WTC11 (cell line): ENCODE measurements at regions not wholly inside any gene's neighbourhood (a gene's known extent, or its start where the extent isn't known, plus 50 kb on each side); places are given as distances from the start of the nearest gene placed in this dataset.

ENCODE experiments used
- ARID4B ChIP-seq: sonication (generic); formaldehyde crosslinking; IDR thresholded peaks from 2 replicates; pipeline ENCODE4 v1.8.0; 2023; ENCODE audit warnings: missing genetic modification reagents, mild to moderate bottlenecking, borderline replicate concordance
- ATF1 ChIP-seq: sonication (generic); formaldehyde crosslinking; IDR thresholded peaks from 2 replicates; pipeline ENCODE4 v1.8.1; 2023; ENCODE audit warnings: mild to moderate bottlenecking, moderate library complexity, missing genetic modification reagents
- ESRRA ChIP-seq: sonication (generic); formaldehyde crosslinking; IDR thresholded peaks from 2 replicates; pipeline ENCODE4 v1.8.1; 2022; ENCODE audit warnings: mild to moderate bottlenecking, missing genetic modification reagents, borderline replicate concordance
- GRHL2 ChIP-seq: fragments of 250-450 bp; sonication (Bioruptor Pico); IDR thresholded peaks from 2 replicates; pipeline ENCODE4 v1.8.0; 2022; ENCODE audit warnings: mild to moderate bottlenecking, moderate library complexity; ENCODE audit not compliant: insufficient replicate concordance, severe bottlenecking
- TEAD4 ChIP-seq: sonication (generic); formaldehyde crosslinking; IDR thresholded peaks from 2 replicates; pipeline ENCODE4 v1.8.0; 2022; ENCODE audit warnings: mild to moderate bottlenecking, missing genetic modification reagents
- ZBTB43 ChIP-seq: sonication (generic); formaldehyde crosslinking; IDR thresholded peaks from 2 replicates; pipeline ENCODE4 v1.8.1; 2023; ENCODE audit warnings: mild to moderate bottlenecking, missing genetic modification reagents
- ZNF232 ChIP-seq: sonication (generic); formaldehyde crosslinking; IDR thresholded peaks from 2 replicates; pipeline ENCODE4 v1.8.0; 2022; ENCODE audit warnings: mild to moderate bottlenecking, missing genetic modification reagents
- ZNF416 ChIP-seq: fragments of 250-450 bp; sonication (Bioruptor Pico); IDR thresholded peaks from 2 replicates; pipeline ENCODE4 v1.9.0; 2021; ENCODE audit warnings: mild to moderate bottlenecking, inconsistent platforms
- TF ChIP-seq, protein P1 (sequence below): fragments of 200-600 bp; IDR thresholded peaks from 2 replicates; pipeline ENCODE4 v1.8.0; 2022; ENCODE audit warnings: antibody characterized with exemption
- TF ChIP-seq, protein P2 (sequence below): sonication (generic); formaldehyde crosslinking; IDR thresholded peaks from 2 replicates; pipeline ENCODE4 v1.8.1; 2023; ENCODE audit warnings: mild to moderate bottlenecking, missing genetic modification reagents, moderate library complexity

- TF ChIP-seq, protein P1, sequence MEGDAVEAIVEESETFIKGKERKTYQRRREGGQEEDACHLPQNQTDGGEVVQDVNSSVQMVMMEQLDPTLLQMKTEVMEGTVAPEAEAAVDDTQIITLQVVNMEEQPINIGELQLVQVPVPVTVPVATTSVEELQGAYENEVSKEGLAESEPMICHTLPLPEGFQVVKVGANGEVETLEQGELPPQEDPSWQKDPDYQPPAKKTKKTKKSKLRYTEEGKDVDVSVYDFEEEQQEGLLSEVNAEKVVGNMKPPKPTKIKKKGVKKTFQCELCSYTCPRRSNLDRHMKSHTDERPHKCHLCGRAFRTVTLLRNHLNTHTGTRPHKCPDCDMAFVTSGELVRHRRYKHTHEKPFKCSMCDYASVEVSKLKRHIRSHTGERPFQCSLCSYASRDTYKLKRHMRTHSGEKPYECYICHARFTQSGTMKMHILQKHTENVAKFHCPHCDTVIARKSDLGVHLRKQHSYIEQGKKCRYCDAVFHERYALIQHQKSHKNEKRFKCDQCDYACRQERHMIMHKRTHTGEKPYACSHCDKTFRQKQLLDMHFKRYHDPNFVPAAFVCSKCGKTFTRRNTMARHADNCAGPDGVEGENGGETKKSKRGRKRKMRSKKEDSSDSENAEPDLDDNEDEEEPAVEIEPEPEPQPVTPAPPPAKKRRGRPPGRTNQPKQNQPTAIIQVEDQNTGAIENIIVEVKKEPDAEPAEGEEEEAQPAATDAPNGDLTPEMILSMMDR = no peak
- TF ChIP-seq ZNF416 (CRISPR knock-in tag) = no peak
- TF ChIP-seq ESRRA (CRISPR knock-in tag) = no peak
- TF ChIP-seq, protein P2, sequence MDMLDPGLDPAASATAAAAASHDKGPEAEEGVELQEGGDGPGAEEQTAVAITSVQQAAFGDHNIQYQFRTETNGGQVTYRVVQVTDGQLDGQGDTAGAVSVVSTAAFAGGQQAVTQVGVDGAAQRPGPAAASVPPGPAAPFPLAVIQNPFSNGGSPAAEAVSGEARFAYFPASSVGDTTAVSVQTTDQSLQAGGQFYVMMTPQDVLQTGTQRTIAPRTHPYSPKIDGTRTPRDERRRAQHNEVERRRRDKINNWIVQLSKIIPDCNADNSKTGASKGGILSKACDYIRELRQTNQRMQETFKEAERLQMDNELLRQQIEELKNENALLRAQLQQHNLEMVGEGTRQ (CRISPR knock-in tag) = no peak
- no peak for TF ChIP-seq ARID4B (CRISPR knock-in tag)
- no peak for TF ChIP-seq ZNF232 (CRISPR knock-in tag)
- TF ChIP-seq ZBTB43 (CRISPR knock-in tag) = no peak
- TF ChIP-seq ATF1 = no peak
- TF ChIP-seq GRHL2 = no peak
- no peak for TF ChIP-seq TEAD4 (CRISPR knock-in tag)
These were observed 1038.1 kb downstream of the SUCLG1 start for GRCh38 chr2:83420993-83421392.
